Fibroblast of lung (primary cell): ENCODE measurements at regions not wholly inside any gene's neighbourhood (a gene's known extent, or its start where the extent isn't known, plus 50 kb on each side); places are given as distances from the start of the nearest gene placed in this dataset.

Experiments
- DNase-seq, 2 donors: peaks; one replicate each; pipeline versions ENCODE4 v3.0.0 to v3.0.0-alpha.2; 2010; ENCODE audit warnings: low read depth in 2 of 2
- H2AFZ ChIP-seq: 2 replicates; pipeline ENCODE4 v1.5.1; 2012; ENCODE audit warnings: low read length, control low read depth, inconsistent platforms
- H3K27ac ChIP-seq: 2 replicates; pipeline ENCODE4 v1.5.1; 2011; ENCODE audit warnings: low read length, control low read depth; ENCODE audit not compliant: insufficient read depth
- H3K27me3 ChIP-seq: 2 replicates; pipeline ENCODE4 v1.5.1; 2011; ENCODE audit warnings: mild to moderate bottlenecking, low read length; ENCODE audit not compliant: control insufficient read depth, insufficient read depth
- H3K36me3 ChIP-seq: 2 replicates; pipeline ENCODE4 v1.5.1; 2011; ENCODE audit warnings: low read length; ENCODE audit not compliant: control insufficient read depth, insufficient read depth
- H3K4me1 ChIP-seq: 2 replicates; pipeline ENCODE4 v1.5.1; 2011; ENCODE audit warnings: low read length; ENCODE audit not compliant: control insufficient read depth, insufficient read depth; ENCODE audit errors: extremely low read depth
- H3K4me2 ChIP-seq: 2 replicates; pipeline ENCODE4 v1.5.1; 2011; ENCODE audit warnings: low read length, control low read depth; ENCODE audit not compliant: insufficient read depth; ENCODE audit errors: extremely low read depth
- H3K4me3 ChIP-seq, 4 experiments: fragments of 200-600 bp in 1 of 4; sonication (generic) in 1 of 4; replicated peaks in 1 of 4; 2 replicates each; pipeline ENCODE4 v1.5.1; 2011 to 2016; ENCODE audit warnings: low read length in 4 of 4, low read depth in 3 of 4, mild to moderate bottlenecking in 3 of 4, control low read depth in 2 of 4, inconsistent platforms in 1 of 4, mixed read lengths in 1 of 4; ENCODE audit not compliant: insufficient read depth in 1 of 4; ENCODE audit errors: control extremely low read depth in 1 of 4
- H3K79me2 ChIP-seq: 2 replicates; pipeline ENCODE4 v1.5.1; 2012; ENCODE audit warnings: mild to moderate bottlenecking, low read length, inconsistent platforms; ENCODE audit not compliant: control insufficient read depth, insufficient read depth
- H3K9ac ChIP-seq: 2 replicates; pipeline ENCODE4 v1.5.1; 2011; ENCODE audit warnings: mild to moderate bottlenecking, low read length, control low read depth; ENCODE audit not compliant: insufficient read depth
- H3K9me3 ChIP-seq: 2 replicates; pipeline ENCODE4 v1.5.1; 2012; ENCODE audit warnings: low read depth, low read length; ENCODE audit not compliant: control insufficient read depth, insufficient read depth
- H4K20me1 ChIP-seq: 2 replicates; pipeline ENCODE4 v1.5.1; 2011; ENCODE audit warnings: low read length; ENCODE audit not compliant: control insufficient read depth, insufficient read depth; ENCODE audit errors: extremely low read depth
- CTCF ChIP-seq, 2 donors: IDR thresholded peaks in 1 of 2; conservative IDR thresholded peaks in 1 of 2; 1 replicate in 1 of 2; 2 replicates in 1 of 2; pipeline ENCODE4 v1.5.1; 2011 to 2012; ENCODE audit warnings: low read length in 2 of 2, control low read depth in 1 of 2, inconsistent platforms in 1 of 2, low read depth in 1 of 2, mild to moderate bottlenecking in 1 of 2
- EZH2 ChIP-seq: IDR thresholded peaks from 2 replicates; pipeline ENCODE4 v1.5.1; 2012; ENCODE audit warnings: low read length, control low read depth, mild to moderate bottlenecking; ENCODE audit errors: missing control alignments

GRCh38 chr20:58125726-58126125 lies 102.7 kb downstream of the ANKRD60 start:
- Histone ChIP-seq H3K27ac (no peak overlapping the region), H3K4me3 (no peak overlapping the region), H4K20me1 (no peaks in the 10 kb centered on the region), H3K4me1 (peaks cover 2% of the 10 kb centered on the region), H3K27me3 (peaks cover 1% of the 10 kb centered on the region), H3K9ac (no peak overlapping the region), H3K79me2 (no peaks in the 10 kb centered on the region), H2AFZ (no peak overlapping the region), H3K9me3 (no peaks in the 10 kb centered on the region), H3K4me2 (no peak overlapping the region), H3K36me3 (no peaks in the 10 kb centered on the region)
- no peak for DNase-seq
- TF ChIP-seq CTCF (conservative IDR thresholded peaks at IDR 0.05 in 1 of 2, IDR thresholded peaks at IDR 0.05 in 1 of 2; ENCODE audit: low read depth in 1 of 2, low read length in 2 of 2) (no peak), EZH2 (no peak)

GRCh38 chr20:58117944-58118343 lies 110.5 kb downstream of the ANKRD60 start:
- Histone ChIP-seq H3K36me3 (no peaks in the 10 kb centered on the region), H3K4me3 (no peak overlapping the region), H3K9ac (no peak overlapping the region), H3K27ac (no peak overlapping the region), H3K9me3 (no peaks in the 10 kb centered on the region), H3K4me2 (no peak overlapping the region), H4K20me1 (no peaks in the 10 kb centered on the region), H3K79me2 (no peaks in the 10 kb centered on the region), H3K4me1 (no peaks in the 10 kb centered on the region), H3K27me3 (peaks cover 3% of the 10 kb centered on the region), H2AFZ (no peak overlapping the region)
- peak in 1 of 2 donors; percentile 67 for DNase-seq
- no peak for TF ChIP-seq CTCF (conservative IDR thresholded peaks at IDR 0.05 in 1 of 2, IDR thresholded peaks at IDR 0.05 in 1 of 2; ENCODE audit: low read depth in 1 of 2, low read length in 2 of 2)
- no peak for TF ChIP-seq EZH2

GRCh38 chr20:58116505-58116904 lies 111.9 kb downstream of the ANKRD60 start:
- Histone ChIP-seq H3K4me2 (no peak overlapping the region), H3K36me3 (no peaks in the 10 kb centered on the region), H3K9me3 (no peaks in the 10 kb centered on the region), H3K4me1 (peaks cover 11% of the 10 kb centered on the region), H3K4me3 (no peak overlapping the region), H2AFZ (no peak overlapping the region), H3K9ac (no peak overlapping the region), H3K79me2 (no peaks in the 10 kb centered on the region), H3K27me3 (peaks cover 3% of the 10 kb centered on the region), H4K20me1 (no peaks in the 10 kb centered on the region), H3K27ac (no peak overlapping the region)
- no peak for TF ChIP-seq EZH2
- TF ChIP-seq CTCF (conservative IDR thresholded peaks at IDR 0.05 in 1 of 2, IDR thresholded peaks at IDR 0.05 in 1 of 2; ENCODE audit: low read depth in 1 of 2, low read length in 2 of 2), result no peak
- DNase-seq, result no peak
